Glutamatergic neuron (in vitro differentiated cells): ENCODE measurements at regions not wholly inside any gene's neighbourhood (a gene's known extent, or its start where the extent isn't known, plus 50 kb on each side); places are given as distances from the start of the nearest gene placed in this dataset.

Experiments used
- DNase-seq: peaks from one replicate; pipeline ENCODE4 v3.0.0; 2022
- H3K27ac Mint-ChIP-seq: one replicate; pipeline ENCODE4 v1.8.0; 2020; ENCODE audit warnings: mild to moderate bottlenecking, mixed read lengths, inconsistent platforms; ENCODE audit not compliant: unreplicated experiment
- H3K27me3 Mint-ChIP-seq: one replicate; pipeline ENCODE4 v1.8.0; 2020; ENCODE audit warnings: mild to moderate bottlenecking, moderate library complexity, mixed read lengths, inconsistent platforms; ENCODE audit not compliant: unreplicated experiment
- H3K36me3 Mint-ChIP-seq: one replicate; pipeline ENCODE4 v1.8.0; 2020; ENCODE audit warnings: mild to moderate bottlenecking, mixed read lengths, inconsistent platforms; ENCODE audit not compliant: unreplicated experiment
- H3K4me1 Mint-ChIP-seq: one replicate; pipeline ENCODE4 v1.8.0; 2020; ENCODE audit warnings: mild to moderate bottlenecking, low read depth, mixed read lengths, inconsistent platforms; ENCODE audit not compliant: unreplicated experiment
- H3K4me3 Mint-ChIP-seq: one replicate; pipeline ENCODE4 v1.8.0; 2020; ENCODE audit warnings: mild to moderate bottlenecking, mixed read lengths, inconsistent platforms; ENCODE audit not compliant: unreplicated experiment
- H3K9me3 Mint-ChIP-seq: one replicate; pipeline ENCODE4 v1.8.0; 2020; ENCODE audit warnings: mild to moderate bottlenecking, moderate library complexity, mixed read lengths, inconsistent platforms; ENCODE audit not compliant: unreplicated experiment
- CTCF ChIP-seq: fragments of 200-600 bp; sonication (generic); IDR thresholded peaks from one replicate; pipeline ENCODE4 v1.5.0; 2021; ENCODE audit not compliant: partially characterized antibody, unreplicated experiment

- H3K4me1 Mint-ChIP-seq: no peaks in the 10 kb centered on the region
- peaks cover 2% of the 10 kb centered on the region for H3K27me3 Mint-ChIP-seq
- no peak for TF ChIP-seq CTCF
- H3K9me3 Mint-ChIP-seq: peaks cover 3% of the 10 kb centered on the region
- no peak for DNase-seq
- H3K27ac Mint-ChIP-seq: no peak overlapping the region
- no peaks in the 10 kb centered on the region for H3K36me3 Mint-ChIP-seq
- H3K4me3 Mint-ChIP-seq: no peak overlapping the region
These were observed 345.2 kb upstream of the SYT1 start for GRCh38 chr12:78519422-78519821.

DNA sequence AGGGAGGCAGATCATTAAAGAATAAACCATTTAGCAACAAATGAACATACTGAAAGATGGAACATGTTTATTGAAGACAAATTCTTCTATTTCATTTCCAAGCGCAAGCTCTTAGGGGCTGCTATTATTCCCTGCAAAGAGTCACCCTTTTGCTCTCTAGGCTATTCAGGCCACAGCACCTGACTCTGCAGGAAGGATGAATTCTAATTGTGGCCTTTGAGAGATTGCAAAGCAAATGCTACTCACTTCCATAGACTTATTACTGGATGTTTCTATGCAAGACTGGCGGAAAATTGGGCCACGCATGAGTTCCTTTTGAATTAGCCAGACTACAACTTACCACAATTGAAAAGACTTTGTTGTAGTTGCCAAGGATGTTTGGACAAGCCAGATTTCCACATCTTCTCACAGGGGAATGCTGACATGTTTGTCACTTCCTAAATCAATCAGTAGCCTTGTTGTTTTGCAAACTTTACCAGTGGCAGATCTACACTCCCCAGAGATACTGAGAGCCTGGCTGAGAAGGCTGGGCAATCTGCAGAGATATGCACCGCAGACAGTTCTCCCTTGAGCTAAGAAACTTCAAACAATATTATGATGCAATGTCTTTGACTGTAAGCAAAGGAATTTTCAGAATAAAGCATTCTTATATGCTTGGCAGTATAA, 334.3 kb upstream of the SYT1 start:
- peaks cover 4% of the 10 kb centered on the region for H3K4me1 Mint-ChIP-seq
- no peak overlapping the region for H3K27ac Mint-ChIP-seq
- no peak overlapping the region for H3K4me3 Mint-ChIP-seq
- H3K27me3 Mint-ChIP-seq: no peaks in the 10 kb centered on the region
- no peak for DNase-seq
- no peak for TF ChIP-seq CTCF
- no peaks in the 10 kb centered on the region for H3K36me3 Mint-ChIP-seq
- no peaks in the 10 kb centered on the region for H3K9me3 Mint-ChIP-seq

- Mint-ChIP-seq H3K27me3 (no peaks in the 10 kb centered on the region), H3K27ac (no peak overlapping the region), H3K4me3 (no peak overlapping the region), H3K36me3 (no peaks in the 10 kb centered on the region), H3K4me1 (peaks cover 4% of the 10 kb centered on the region), H3K9me3 (no peaks in the 10 kb centered on the region)
- no peak for DNase-seq
- TF ChIP-seq CTCF: no peak
These were observed 332.6 kb upstream of the SYT1 start for GRCh38 chr12:78531831-78532458.

DNA sequence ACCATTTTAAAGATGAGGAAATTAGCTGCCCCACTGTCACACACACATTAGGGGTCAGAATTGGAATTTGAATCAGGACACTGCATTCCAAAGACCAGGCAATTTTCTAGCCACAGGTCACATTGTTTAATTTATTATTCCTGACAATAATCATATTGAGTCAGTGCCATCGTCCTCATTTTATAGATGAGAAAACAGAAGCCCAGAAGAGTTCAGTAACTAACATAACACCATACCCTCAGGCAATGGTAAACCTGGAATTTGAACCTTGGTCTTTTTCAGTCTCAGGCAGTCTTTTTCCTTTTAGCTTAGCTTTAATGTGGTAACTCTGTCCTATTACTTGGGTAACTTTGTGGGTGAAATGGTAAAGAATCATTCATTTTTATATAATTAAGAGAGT, 330.3 kb upstream of the SYT1 start:
- peaks cover 4% of the 10 kb centered on the region for H3K4me1 Mint-ChIP-seq
- TF ChIP-seq CTCF: no peak
- no peak overlapping the region for H3K4me3 Mint-ChIP-seq
- no peaks in the 10 kb centered on the region for H3K36me3 Mint-ChIP-seq
- DNase-seq: no peak
- H3K9me3 Mint-ChIP-seq: no peaks in the 10 kb centered on the region
- no peak overlapping the region for H3K27ac Mint-ChIP-seq
- H3K27me3 Mint-ChIP-seq: no peaks in the 10 kb centered on the region

- no peaks in the 10 kb centered on the region for H3K9me3 Mint-ChIP-seq
- no peak overlapping the region for H3K4me3 Mint-ChIP-seq
- H3K4me1 Mint-ChIP-seq: no peaks in the 10 kb centered on the region
- no peaks in the 10 kb centered on the region for H3K27me3 Mint-ChIP-seq
- TF ChIP-seq CTCF: no peak
- H3K27ac Mint-ChIP-seq: no peak overlapping the region
- no peak for DNase-seq
- H3K36me3 Mint-ChIP-seq: no peaks in the 10 kb centered on the region
These were observed 323.8 kb upstream of the SYT1 start for GRCh38 chr12:78540606-78541336.
